IMR-90 (cell line): ENCODE measurements at regions not wholly inside any gene's neighbourhood (a gene's known extent, or its start where the extent isn't known, plus 50 kb on each side); places are given as distances from the start of the nearest gene placed in this dataset.

Source experiments
- ATAC-seq: fragments of 200-7000 bp; cut with Tn5 transposase; 2 replicates; pipeline ENCODE4 v1.9.1; 2020; ENCODE audit warnings: low read depth, mild to moderate bottlenecking, moderate library complexity
- BruUV-seq: library from RNA; stranded (reverse); fragments of 400-500 nt; replicated peaks from 2 replicates; lab custom pipeline; 2021; lab: Mats Ljungman, UMichigan
- CTCF ChIA-PET: fragments of 300-600 bp; formaldehyde crosslinking; extraction: SDS; loops from one replicate; lab custom pipeline; 2021; ENCODE audit warnings: antibody characterized with exemption; lab: Yijun Ruan, JAX
- POLR2A ChIA-PET: fragments of 300-600 bp; sonication (Branson Sonifier 250); formaldehyde crosslinking; loops from one replicate; lab custom pipeline; 2022; ENCODE audit warnings: antibody characterized with exemption; ENCODE audit not compliant: unreplicated experiment; lab: Charles Lee
- DNase-seq: peaks from one replicate; pipeline ENCODE4 v3.0.0; 2013
- H2AFZ ChIP-seq: replicated peaks from 2 replicates; pipeline ENCODE3; 2013; ENCODE audit warnings: low read length, mild to moderate bottlenecking; ENCODE audit not compliant: poor library complexity
- H2AK5ac ChIP-seq: 2 replicates; pipeline ENCODE4 v1.6.1; 2013; ENCODE audit warnings: low read depth, low read length, inconsistent platforms
- H2AK9ac ChIP-seq: replicated peaks from 2 replicates; pipeline ENCODE3; 2013; ENCODE audit warnings: mild to moderate bottlenecking, low read depth, low read length, moderate library complexity; ENCODE audit not compliant: poor library complexity
- H2BK120ac ChIP-seq: 2 replicates; pipeline ENCODE4 v1.6.1; 2013; ENCODE audit warnings: low read depth, low read length, inconsistent platforms
- H2BK15ac ChIP-seq: 3 replicates; pipeline ENCODE4 v1.6.1; 2013; ENCODE audit warnings: low read depth, low read length, inconsistent platforms
- H2BK20ac ChIP-seq: 2 replicates; pipeline ENCODE4 v1.6.1; 2013; ENCODE audit warnings: low read depth, mild to moderate bottlenecking, inconsistent platforms, low read length, moderate library complexity
- H2BK5ac ChIP-seq: 2 replicates; pipeline ENCODE4 v1.6.1; 2013; ENCODE audit warnings: mild to moderate bottlenecking, low read depth, low read length, inconsistent platforms; ENCODE audit not compliant: poor library complexity, severe bottlenecking
- H3K14ac ChIP-seq: replicated peaks from 2 replicates; pipeline ENCODE4 v1.6.1; 2013; ENCODE audit warnings: low read depth, low read length, inconsistent platforms
- H3K18ac ChIP-seq: 2 replicates; pipeline ENCODE4 v1.6.1; 2013; ENCODE audit warnings: low read depth, low read length, control low read depth
- H3K23ac ChIP-seq: 2 replicates; pipeline ENCODE4 v1.6.1; 2013; ENCODE audit warnings: low read depth, low read length, inconsistent platforms
- H3K27ac ChIP-seq: 2 replicates; pipeline ENCODE4 v1.5.1; 2013; ENCODE audit warnings: mild to moderate bottlenecking, control low read depth, low read length; ENCODE audit not compliant: insufficient read depth
- H3K27me3 ChIP-seq: 2 replicates; pipeline ENCODE4 v1.6.1; 2013; ENCODE audit warnings: low read length; ENCODE audit not compliant: control insufficient read depth, insufficient read depth
- H3K36me3 ChIP-seq: 2 replicates; pipeline ENCODE4 v1.6.1; 2013; ENCODE audit warnings: low read length, mixed read lengths; ENCODE audit not compliant: control insufficient read depth, insufficient read depth
- H3K4ac ChIP-seq: 2 replicates; pipeline ENCODE4 v1.6.1; 2013; ENCODE audit warnings: low read depth, low read length, inconsistent platforms
- H3K4me1 ChIP-seq: 2 replicates; pipeline ENCODE4 v1.6.1; 2013; ENCODE audit warnings: low read length, mixed read lengths; ENCODE audit not compliant: control insufficient read depth, insufficient read depth
- H3K4me2 ChIP-seq: 2 replicates; pipeline ENCODE4 v1.6.1; 2013; ENCODE audit warnings: low read depth, mild to moderate bottlenecking, control low read depth, low read length, moderate library complexity
- H3K4me3 ChIP-seq: 2 replicates; pipeline ENCODE4 v1.5.1; 2013; ENCODE audit warnings: low read depth, mild to moderate bottlenecking, control low read depth, low read length, moderate library complexity; ENCODE audit not compliant: insufficient read depth
- H3K56ac ChIP-seq: 2 replicates; pipeline ENCODE4 v1.6.1; 2013; ENCODE audit warnings: low read length, inconsistent platforms; ENCODE audit not compliant: insufficient read depth; ENCODE audit errors: extremely low read depth
- H3K79me1 ChIP-seq, 2 experiments: 2 replicates each; pipeline ENCODE4 v1.6.1; 2013; ENCODE audit warnings: low read length in 2 of 2, inconsistent platforms in 1 of 2, low read depth in 1 of 2
- H3K9ac ChIP-seq: 2 replicates; pipeline ENCODE4 v1.6.1; 2013; ENCODE audit warnings: low read depth, low read length, control low read depth
- H3K9me1 ChIP-seq: 2 replicates; pipeline ENCODE4 v1.6.1; 2013; ENCODE audit warnings: low read length, inconsistent platforms; ENCODE audit not compliant: insufficient read depth
- H3K9me3 ChIP-seq: 2 replicates; pipeline ENCODE4 v1.6.1; 2013; ENCODE audit warnings: low read length; ENCODE audit not compliant: control insufficient read depth, insufficient read depth
- H4K20me1 ChIP-seq: 2 replicates; pipeline ENCODE4 v1.6.1; 2013; ENCODE audit warnings: low read length, inconsistent platforms; ENCODE audit not compliant: insufficient read depth
- H4K5ac ChIP-seq: 2 replicates; pipeline ENCODE4 v1.6.1; 2013; ENCODE audit warnings: mild to moderate bottlenecking, low read depth, low read length, control low read depth
- H4K8ac ChIP-seq, 2 experiments: 2 replicates each; pipeline ENCODE4 v1.6.1; 2013; ENCODE audit warnings: low read depth in 2 of 2, low read length in 2 of 2, control low read depth in 1 of 2, inconsistent platforms in 1 of 2
- H4K91ac ChIP-seq: 2 replicates; pipeline ENCODE4 v1.6.1; 2013; ENCODE audit warnings: low read depth, low read length, inconsistent platforms; ENCODE audit not compliant: insufficient read depth
- BHLHE40 ChIP-seq: fragments of 150-350 bp; IDR thresholded peaks from 2 replicates; pipeline ENCODE4 v1.6.1; 2016; ENCODE audit warnings: mild to moderate bottlenecking, low read depth, low read length
- CEBPB ChIP-seq: IDR thresholded peaks from 2 replicates; pipeline ENCODE4 v1.6.1; 2012; ENCODE audit warnings: low read depth, low read length, improper control_type of control experiment
- CHD1 ChIP-seq: IDR thresholded peaks from 2 replicates; pipeline ENCODE4 v1.6.1; 2012; ENCODE audit warnings: low read depth, low read length, improper control_type of control experiment
- CTCF ChIP-seq: conservative IDR thresholded peaks from 2 replicates; pipeline ENCODE4 v1.5.1; 2012; ENCODE audit warnings: mild to moderate bottlenecking, low read depth, low read length, improper control_type of control experiment
- FOS ChIP-seq: fragments of 150-350 bp; IDR thresholded peaks from 2 replicates; pipeline ENCODE4 v1.6.1; 2016; ENCODE audit warnings: low read depth, low read length
- MAZ ChIP-seq: IDR thresholded peaks from 2 replicates; pipeline ENCODE4 v1.6.1; 2012; ENCODE audit warnings: low read depth, mild to moderate bottlenecking, low read length, improper control_type of control experiment, moderate library complexity, borderline replicate concordance
- NFE2L2 ChIP-seq: fragments of 150-350 bp; IDR thresholded peaks from 2 replicates; pipeline ENCODE4 v1.6.1; 2016; ENCODE audit warnings: low read depth, mild to moderate bottlenecking, low read length
- RAD21 ChIP-seq: IDR thresholded peaks from 2 replicates; pipeline ENCODE4 v1.6.1; 2012; ENCODE audit warnings: low read length, improper control_type of control experiment
- RCOR1 ChIP-seq: IDR thresholded peaks from 2 replicates; pipeline ENCODE4 v1.6.1; 2012; ENCODE audit warnings: mild to moderate bottlenecking, low read length, improper control_type of control experiment; ENCODE audit not compliant: insufficient replicate concordance
- WGBS, 2 experiments: methylation state at CpG; one replicate each; pipeline versions ENCODE4 v1.1.5 to v1.1.7; 2013; ENCODE audit warnings: missing lambda C conversion rate in 2 of 2; ENCODE audit not compliant: insufficient read length in 1 of 2; ENCODE audit errors: extremely low coverage in 2 of 2; 5-methylcytosine and 5-hydroxymethylcytosine counted together
- dilution Hi-C: fragments of 300-500 bp; cut with HindIII; formaldehyde crosslinking; loops from one replicate; pipeline ENCODE4 v1.14.3; 2018; ENCODE audit warnings: low sequenced_read_pairs; ENCODE audit not compliant: unreplicated experiment
- in situ Hi-C: fragments of 300-500 bp; cut with MboI; formaldehyde crosslinking; loops from 3 replicates; pipeline ENCODE4 v1.14.3; 2019; ENCODE audit warnings: low sequenced_read_pairs, inconsistent platforms, mixed read lengths
- intact Hi-C: fragments of 100-400 bp; cut with micrococcal nuclease; formaldehyde crosslinking; loops from 2 replicates; pipeline ENCODE4 v1.10.0; 2022
- TF ChIP-seq, protein P1 (sequence below): fragments of 150-350 bp; IDR thresholded peaks from 2 replicates; pipeline ENCODE4 v1.6.1; 2016; ENCODE audit warnings: low read depth, mild to moderate bottlenecking, low read length, moderate library complexity, borderline replicate concordance

DNA sequence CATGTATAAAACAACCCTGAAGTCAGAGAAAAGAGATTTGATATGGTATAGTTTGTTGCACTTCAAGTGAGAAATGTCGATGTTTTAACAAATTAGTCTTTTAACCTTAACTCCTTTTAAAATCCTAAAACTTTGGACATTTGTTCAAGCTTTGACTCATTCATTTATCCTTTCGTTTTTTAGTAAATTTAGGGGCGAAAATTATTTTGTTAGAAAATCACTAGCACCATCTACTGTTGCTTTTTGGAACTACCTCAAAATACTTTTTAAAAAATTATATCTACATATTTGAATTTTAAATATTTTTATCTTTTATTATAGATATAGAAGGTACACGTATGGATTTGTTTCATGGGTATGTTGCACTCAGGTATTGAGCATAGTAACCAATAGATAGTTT, 165.1 kb upstream of the POF1B start:
- Histone ChIP-seq H3K4ac (no peak overlapping the region), H3K9ac (no peak overlapping the region), H3K4me2 (peak overlapping the region; percentile 31; the same call in 1 of the 2 replicates), H3K79me1 (no peaks in the 10 kb centered on the region), H3K36me3 (no peaks in the 10 kb centered on the region), H4K91ac (no peak overlapping the region), H3K56ac (no peak overlapping the region), H4K5ac (no peak overlapping the region), H4K20me1 (no peaks in the 10 kb centered on the region), H3K18ac (no peak overlapping the region), H2BK120ac (no peak overlapping the region), H2BK5ac (no peak overlapping the region), H2AFZ (no peak overlapping the region), H3K14ac (no peak overlapping the region), H2BK15ac (no peak overlapping the region), H3K9me3 (no peaks in the 10 kb centered on the region), H3K23ac (no peak overlapping the region), H4K8ac (no peak overlapping the region), H2AK5ac (no peak overlapping the region), H3K27me3 (no peaks in the 10 kb centered on the region), H2AK9ac (no peak overlapping the region), H3K9me1 (no peaks in the 10 kb centered on the region), H3K27ac (no peak overlapping the region), H3K4me1 (no peaks in the 10 kb centered on the region), H2BK20ac (no peak overlapping the region), H3K4me3 (no peak overlapping the region)
- CTCF ChIA-PET, result interaction anchor here (0.6 kb wide), 1 partner anchor 47 kb away, joined by 3 read pairs; no protein-coding TSS in a partner anchor
- POLR2A ChIA-PET, result no interaction called here
- intact Hi-C loops, result loop anchor here (1.0 kb wide), 1 partner anchor 433 kb away; no protein-coding TSS in a partner anchor
- no CpG with 5 or more reads among the region's 4 CpGs for WGBS, 2 experiments
- no peak for DNase-seq
- in situ Hi-C loops, result loop anchor here (10.0 kb wide), 1 partner anchor 430 kb away; no protein-coding TSS in a partner anchor
- TF ChIP-seq CEBPB (no peak), BHLHE40 (no peak), MAZ (no peak), NFE2L2 (no peak), CHD1 (no peak), RAD21 (peak; percentile 33; the same call in 1 of the 2 replicates), RCOR1 (no peak), CTCF (peak; percentile 48), FOS (no peak)
- TF ChIP-seq, protein P1, sequence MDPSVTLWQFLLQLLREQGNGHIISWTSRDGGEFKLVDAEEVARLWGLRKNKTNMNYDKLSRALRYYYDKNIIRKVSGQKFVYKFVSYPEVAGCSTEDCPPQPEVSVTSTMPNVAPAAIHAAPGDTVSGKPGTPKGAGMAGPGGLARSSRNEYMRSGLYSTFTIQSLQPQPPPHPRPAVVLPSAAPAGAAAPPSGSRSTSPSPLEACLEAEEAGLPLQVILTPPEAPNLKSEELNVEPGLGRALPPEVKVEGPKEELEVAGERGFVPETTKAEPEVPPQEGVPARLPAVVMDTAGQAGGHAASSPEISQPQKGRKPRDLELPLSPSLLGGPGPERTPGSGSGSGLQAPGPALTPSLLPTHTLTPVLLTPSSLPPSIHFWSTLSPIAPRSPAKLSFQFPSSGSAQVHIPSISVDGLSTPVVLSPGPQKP, result no peak
- dilution Hi-C loops, result loop anchor here (25.0 kb wide), 1 partner anchor 432 kb away; no protein-coding TSS in a partner anchor
- no peak for ATAC-seq
- BruUV-seq, result no TSS peak
